HepG2 (cell line): ENCODE measurements at regions not wholly inside any gene's neighbourhood (a gene's known extent, or its start where the extent isn't known, plus 50 kb on each side); places are given as distances from the start of the nearest gene placed in this dataset.

ENCODE experiments used
- ATAC-seq: fragments of 200-7000 bp; cut with Tn5 transposase; 3 replicates; pipeline ENCODE4 v1.9.1; 2020; ENCODE audit warnings: mild to moderate bottlenecking, moderate library complexity
- BruUV-seq: library from RNA; stranded (reverse); fragments of 400-500 nt; replicated peaks from 2 replicates; lab custom pipeline; 2021; lab: Mats Ljungman, UMichigan
- CTCF ChIA-PET: fragments of 300-600 bp; formaldehyde crosslinking; extraction: SDS; loops from one replicate; lab custom pipeline; 2021; ENCODE audit warnings: low total read pairs, inconsistent platforms, low intra/inter-chr PET ratio; lab: Yijun Ruan, JAX
- POLR2A ChIA-PET: fragments of 350-600 bp; sonication (Branson Sonifier 250); formaldehyde crosslinking; loops from one replicate; lab custom pipeline; 2020; ENCODE audit warnings: antibody characterized with exemption, inconsistent platforms; lab: Yijun Ruan, JAX
- DNase-seq: peaks from one replicate; pipeline ENCODE4 v3.0.0-alpha.2; 2015; ENCODE audit warnings: low spot score
- FAIRE-seq: peaks from 3 replicates; lab custom pipeline; 2011; peaks lifted over from hg19 to GRCh38; lab: Jason Lieb, UNC
- H2AFZ ChIP-seq: one replicate; pipeline ENCODE4 v1.6.1; 2011; ENCODE audit warnings: low read length, inconsistent platforms
- H3K27ac ChIP-seq: fragments of 300-600 bp; 3 replicates; pipeline ENCODE4 v1.8.0; 2011; ENCODE audit warnings: mixed run types, mild to moderate bottlenecking, mixed read lengths, low read length, inconsistent platforms; ENCODE audit not compliant: insufficient read depth; ENCODE audit errors: extremely low read length
- H3K27me3 ChIP-seq, 2 experiments: fragments of 200-600 bp in 1 of 2; 2 replicates in 1 of 2; 3 replicates in 1 of 2; pipeline versions ENCODE4 v1.6.0 to v1.8.0; 2011; ENCODE audit warnings: low read length in 2 of 2, mild to moderate bottlenecking in 2 of 2, moderate library complexity in 2 of 2, inconsistent platforms in 1 of 2; ENCODE audit not compliant: insufficient read depth in 2 of 2, control insufficient read depth in 1 of 2
- H3K36me3 ChIP-seq, 2 experiments: fragments of 200-600 bp in 1 of 2; replicated peaks in 1 of 2; 2 replicates in 1 of 2; 3 replicates in 1 of 2; pipeline versions ENCODE4 v1.5.1 to v1.8.0; 2011; ENCODE audit warnings: low read length in 2 of 2, inconsistent platforms in 1 of 2; ENCODE audit not compliant: insufficient read depth in 2 of 2, control insufficient read depth in 1 of 2
- H3K4me1 ChIP-seq: 2 replicates; pipeline ENCODE4 v1.5.1; 2012; ENCODE audit warnings: low read length, inconsistent platforms; ENCODE audit not compliant: insufficient read depth
- H3K4me2 ChIP-seq: 2 replicates; pipeline ENCODE4 v1.6.0; 2011; ENCODE audit warnings: low read depth, low read length, inconsistent platforms
- H3K4me3 ChIP-seq, 3 experiments: fragments of 200-600 bp in 1 of 3; sonication (generic), shearing (Covaris generic) in 1 of 3; replicated peaks in 1 of 3; 2 replicates each; pipeline ENCODE4 v1.5.1; 2011 to 2016; ENCODE audit warnings: low read length in 3 of 3, inconsistent platforms in 2 of 3, low read depth in 2 of 3, mild to moderate bottlenecking in 2 of 3, control low read depth in 1 of 3, mixed read lengths in 1 of 3; ENCODE audit not compliant: insufficient read depth in 1 of 3
- H3K79me2 ChIP-seq: one replicate; pipeline ENCODE4 v1.6.1; 2011; ENCODE audit warnings: low read length, inconsistent platforms; ENCODE audit not compliant: insufficient read depth
- H3K9ac ChIP-seq: 2 replicates; pipeline ENCODE4 v1.6.0; 2011; ENCODE audit warnings: mild to moderate bottlenecking, low read depth, low read length, inconsistent platforms; ENCODE audit not compliant: insufficient read depth
- H3K9me3 ChIP-seq: 2 replicates; pipeline ENCODE4 v1.5.1; 2012; ENCODE audit warnings: mild to moderate bottlenecking, low read length
- H4K20me1 ChIP-seq: 2 replicates; pipeline ENCODE4 v1.6.0; 2011; ENCODE audit warnings: inconsistent platforms, mild to moderate bottlenecking, low read length, moderate library complexity; ENCODE audit not compliant: insufficient read depth
- FOXC1 ChIP-seq: sonication (generic); formaldehyde crosslinking; IDR thresholded peaks from 2 replicates; pipeline ENCODE4 v1.8.0; 2022; ENCODE audit warnings: mild to moderate bottlenecking, missing genetic modification reagents, borderline replicate concordance
- GABPB1 ChIP-seq: IDR thresholded peaks from 2 replicates; pipeline ENCODE4 v1.6.1; 2016; ENCODE audit warnings: mild to moderate bottlenecking, missing genetic modification reagents, moderate library complexity, missing compliant biosample characterization
- HNF4A ChIP-seq: sonication (generic); formaldehyde crosslinking; IDR thresholded peaks from 2 replicates; pipeline ENCODE4 v1.4.0; 2020; ENCODE audit warnings: missing genetic modification reagents
- IKZF1 ChIP-seq: fragments of 450-650 bp; IDR thresholded peaks from 2 replicates; pipeline ENCODE4 v1.7.1; 2016
- KAT8 ChIP-seq: IDR thresholded peaks from 2 replicates; pipeline ENCODE4 v1.6.1; 2016; ENCODE audit warnings: missing genetic modification reagents, missing compliant biosample characterization
- KMT2A ChIP-seq: sonication (generic); formaldehyde crosslinking; IDR thresholded peaks from 2 replicates; pipeline ENCODE4 v1.4.0; 2020; ENCODE audit warnings: missing genetic modification reagents
- NCOA5 ChIP-seq: sonication (generic); formaldehyde crosslinking; IDR thresholded peaks from 2 replicates; pipeline ENCODE4 v1.4.0; 2020; ENCODE audit warnings: missing genetic modification reagents
- NFYB ChIP-seq: sonication (generic); formaldehyde crosslinking; IDR thresholded peaks from 2 replicates; pipeline ENCODE4 v1.4.0; 2020; ENCODE audit warnings: missing genetic modification reagents
- RBM39 ChIP-seq: fragments of 200-400 bp; formaldehyde crosslinking; IDR thresholded peaks from one replicate; pipeline ENCODE4 v1.6.1; 2018; ENCODE audit warnings: antibody characterized with exemption, mild to moderate bottlenecking, low read depth, low read length; ENCODE audit not compliant: poor library complexity, severe bottlenecking
- SRSF1 ChIP-seq: fragments of 200-400 bp; formaldehyde crosslinking; optimal IDR thresholded peaks from 2 replicates; pipeline ENCODE3; 2017; ENCODE audit warnings: mild to moderate bottlenecking, low read depth, low read length, moderate library complexity
- ZNF230 ChIP-seq: sonication (generic); formaldehyde crosslinking; IDR thresholded peaks from 2 replicates; pipeline ENCODE4 v1.4.0; 2020; ENCODE audit warnings: mild to moderate bottlenecking, missing genetic modification reagents
- ZNF34 ChIP-seq: sonication (generic); formaldehyde crosslinking; IDR thresholded peaks from 2 replicates; pipeline ENCODE4 v1.4.0; 2020; ENCODE audit warnings: mild to moderate bottlenecking, missing genetic modification reagents, borderline replicate concordance
- WGBS: methylation state at CpG from one replicate; pipeline ENCODE4 v1.1.6; 2017; ENCODE audit warnings: low lambda C conversion rate; 5-methylcytosine and 5-hydroxymethylcytosine counted together
- in situ Hi-C: cut with HindIII; loops from 2 replicates; pipeline ENCODE4 v1.10.0; 2017; ENCODE audit warnings: low pct_unique_long_range_greater_than_20kb; ENCODE audit not compliant: extremely low pct_ligation_motif_present
- intact Hi-C: fragments of 100-400 bp; cut with micrococcal nuclease; formaldehyde crosslinking; loops from one replicate; pipeline ENCODE4 v1.10.0; 2022; ENCODE audit not compliant: unreplicated experiment

DNA sequence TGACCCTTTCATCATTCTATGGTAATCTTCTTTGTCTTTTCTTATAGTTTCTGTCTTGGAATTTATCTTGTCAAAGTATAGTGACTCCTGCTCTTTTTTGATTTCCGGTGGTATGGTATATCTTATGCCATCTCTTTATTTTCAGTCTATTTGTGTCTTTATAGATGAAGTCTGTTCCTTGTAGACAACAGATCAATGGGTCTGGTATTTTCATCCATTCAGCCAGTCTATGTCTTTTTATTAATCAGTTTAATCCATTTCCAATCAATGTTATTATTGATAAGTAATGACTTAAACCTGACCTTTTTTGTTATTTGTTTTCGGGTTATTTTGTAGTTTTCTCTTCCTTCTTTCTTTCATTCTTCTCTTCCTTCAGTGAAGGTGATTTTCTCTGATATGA lies 495.9 kb upstream of the PCDH9 start:
- H3K27ac ChIP-seq = no peak overlapping the region
- no peak overlapping the region for H3K4me2 ChIP-seq
- no peaks in the 10 kb centered on the region for H3K79me2 ChIP-seq
- H3K27me3 ChIP-seq = no peaks in the 10 kb centered on the region
- 0% methylated on average over 2 of the region's 2 CpGs for WGBS
- TF ChIP-seq NFYB (CRISPR knock-in tag) = no peak
- TF ChIP-seq KAT8 (CRISPR knock-in tag) = no peak
- TF ChIP-seq ZNF34 (CRISPR knock-in tag) = no peak
- no peak overlapping the region for H2AFZ ChIP-seq
- intact Hi-C loops = no loop called here
- DNase-seq (no peak), ATAC-seq (no peak), FAIRE-seq (no peak)
- ChIA-PET CTCF (no interaction called here), POLR2A (no interaction called here)
- H3K4me1 ChIP-seq = no peaks in the 10 kb centered on the region
- BruUV-seq = no TSS peak
- no peak overlapping the region for H3K9ac ChIP-seq
- no peaks in the 10 kb centered on the region for H4K20me1 ChIP-seq
- no peaks in the 10 kb centered on the region for H3K36me3 ChIP-seq
- in situ Hi-C loops = no loop called here
- H3K9me3 ChIP-seq = peaks cover 36% of the 10 kb centered on the region
- H3K4me3 ChIP-seq = no peak overlapping the region

DNA sequence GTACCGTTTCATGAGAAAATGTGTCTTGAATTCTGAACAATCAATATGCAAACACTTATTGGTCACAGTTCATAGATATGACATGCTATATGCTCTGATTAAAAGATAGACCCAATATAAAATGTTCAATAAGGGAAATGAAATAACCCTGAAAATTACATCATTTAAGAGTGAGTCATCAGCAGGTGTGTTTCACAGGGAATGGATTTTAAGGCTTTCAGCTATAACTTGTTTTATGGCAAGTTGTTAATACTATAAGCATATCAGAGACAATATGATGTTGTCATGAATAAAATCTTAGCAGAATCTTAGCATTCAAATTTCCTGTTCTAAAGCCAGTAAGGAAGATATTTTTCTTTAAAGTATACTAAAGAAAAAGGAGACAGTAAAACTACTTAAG lies 483.4 kb upstream of the PCDH9 start:
- DNase-seq (no peak), ATAC-seq (no peak)
- TF ChIP-seq NCOA5 (no peak), IKZF1 (no peak), GABPB1 (CRISPR knock-in tag) (no peak), KMT2A (CRISPR knock-in tag) (no peak), RBM39 (no peak), FOXC1 (no peak), HNF4A (CRISPR knock-in tag) (no peak), ZNF230 (CRISPR knock-in tag) (no peak), SRSF1 (no peak)

More for the DNA sequence above, 483.4 kb upstream of the PCDH9 start:
- in situ Hi-C loops = no loop called here
- Histone ChIP-seq H3K9me3 (no peaks in the 10 kb centered on the region), H3K79me2 (no peaks in the 10 kb centered on the region), H2AFZ (no peak overlapping the region), H3K27ac (no peak overlapping the region), H3K9ac (no peak overlapping the region), H4K20me1 (no peaks in the 10 kb centered on the region), H3K4me3 (no peak overlapping the region), H3K4me2 (no peak overlapping the region), H3K36me3 (no peaks in the 10 kb centered on the region), H3K27me3 (no peaks in the 10 kb centered on the region), H3K4me1 (no peaks in the 10 kb centered on the region)
- WGBS = 0% methylated on average over 1 of the region's 1 CpG
- no peak for FAIRE-seq
- intact Hi-C loops = no loop called here
- CTCF ChIA-PET = no interaction called here
- no TSS peak for BruUV-seq
- POLR2A ChIA-PET = no interaction called here
